ENCODE measurements at regions not wholly inside any gene's neighbourhood (a gene's known extent, or its start where the extent isn't known, plus 50 kb on each side); places are given as distances from the start of the nearest gene placed in this dataset.
A peak's percentile ranks its signal among the peaks of the same experiment; 100 is the strongest.

- peaks cover 22 to 24% of the 10 kb centered on the region in 2 experiments for H3K4me1 ChIP-seq (ENCODE audit: control insufficient read depth in 1 of 2, insufficient read depth in 1 of 2, low read depth in 1 of 2, low read length in 1 of 2)
- H3K9me3 ChIP-seq: peaks cover 4% of the 10 kb centered on the region
- H3K4me3 ChIP-seq (ENCODE audit: low read depth in 1 of 2, low read length in 1 of 2): no peak overlapping the region
- H3K36me3 ChIP-seq: no peaks in the 10 kb centered on the region
- no peaks in the 10 kb centered on the region for H3K27me3 ChIP-seq
- no peak overlapping the region for H3K27ac ChIP-seq
- TF ChIP-seq CTCF (IDR thresholded peaks at IDR 0.05): no peak
Measured at GRCh38 chr2:172193331-172194089, 90.8 kb upstream of the DLX2 start.

DNA sequence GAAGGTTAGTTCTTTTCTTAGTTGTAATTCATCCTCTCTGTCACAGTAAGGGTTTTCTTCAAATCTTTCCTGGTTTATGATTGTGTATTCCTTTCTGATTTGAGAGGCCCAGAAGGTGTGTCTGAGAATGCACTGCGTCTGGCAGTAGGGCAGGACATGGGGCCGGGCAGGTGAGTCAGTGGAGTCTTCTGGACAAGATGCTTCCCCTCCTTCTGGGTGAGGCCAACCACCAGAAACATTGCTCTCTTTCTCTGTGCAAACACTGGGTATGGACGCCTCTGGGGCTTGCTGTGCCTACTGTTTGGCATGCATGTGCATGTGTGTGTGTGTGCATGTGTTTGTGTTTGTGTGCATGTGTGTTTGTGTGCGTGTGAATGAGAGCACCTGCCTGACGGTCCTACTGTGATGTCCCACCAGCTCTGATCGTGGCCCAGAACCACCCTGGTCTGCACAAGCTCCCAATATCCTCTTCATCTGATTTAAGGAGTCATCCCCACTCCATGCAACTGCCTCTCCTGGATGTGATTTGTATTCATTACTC, 93.2 kb upstream of the DLX2 start:
- no peak for TF ChIP-seq CTCF (IDR thresholded peaks at IDR 0.05)
- peaks cover 4% of the 10 kb centered on the region for H3K9me3 ChIP-seq
- H3K36me3 ChIP-seq: no peaks in the 10 kb centered on the region
- H3K4me3 ChIP-seq (ENCODE audit: low read depth in 1 of 2, low read length in 1 of 2): no peak overlapping the region
- no peak overlapping the region for H3K27ac ChIP-seq
- H3K4me1 ChIP-seq (ENCODE audit: control insufficient read depth in 1 of 2, insufficient read depth in 1 of 2, low read depth in 1 of 2, low read length in 1 of 2): peaks cover 39 to 42% of the 10 kb centered on the region in 2 experiments
- no peaks in the 10 kb centered on the region for H3K27me3 ChIP-seq

DNA sequence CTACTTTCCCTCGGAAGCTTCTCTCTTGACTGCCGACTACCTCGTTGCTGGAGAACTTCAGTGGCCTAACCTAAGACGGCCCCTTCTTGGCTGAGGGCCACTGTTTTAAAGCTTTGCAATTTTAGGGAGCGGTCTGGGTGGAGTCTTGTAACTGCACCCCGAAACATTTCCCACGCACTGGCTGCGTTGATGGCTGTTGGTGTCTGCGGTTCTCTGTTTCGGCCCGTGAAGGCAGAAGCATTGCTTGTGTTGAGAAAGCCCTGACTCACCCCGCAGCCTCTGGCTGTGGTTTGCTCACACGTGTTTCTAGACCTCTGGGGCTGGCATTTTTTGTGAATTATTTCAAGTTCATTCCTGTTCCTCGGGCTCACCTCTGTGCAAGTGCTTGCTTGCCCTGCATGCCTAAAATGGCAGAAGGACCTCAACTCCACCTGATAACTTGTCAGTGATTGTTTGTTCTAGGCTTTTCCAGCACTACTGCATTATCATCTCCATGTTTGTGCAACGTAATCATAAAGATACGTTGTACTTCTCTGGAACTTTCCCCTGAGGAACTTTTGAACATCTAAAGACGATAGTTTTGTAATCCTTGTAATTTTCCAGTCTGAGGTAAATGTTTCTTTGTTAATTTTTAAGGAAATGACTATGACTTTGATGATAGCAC, 94.2 kb upstream of the DLX2 start:
- Histone ChIP-seq H3K9me3 (peaks cover 4% of the 10 kb centered on the region), H3K4me1 (ENCODE audit: control insufficient read depth in 1 of 2, insufficient read depth in 1 of 2, low read depth in 1 of 2, low read length in 1 of 2) (peaks cover 39 to 42% of the 10 kb centered on the region in 2 experiments), H3K36me3 (no peaks in the 10 kb centered on the region), H3K4me3 (ENCODE audit: low read depth in 1 of 2, low read length in 1 of 2) (peak overlapping the region in 1 of 2 experiments; percentile 10), H3K27me3 (no peaks in the 10 kb centered on the region), H3K27ac (peak overlapping the region; percentile 61)
- TF ChIP-seq CTCF (IDR thresholded peaks at IDR 0.05): no peak

DNA sequence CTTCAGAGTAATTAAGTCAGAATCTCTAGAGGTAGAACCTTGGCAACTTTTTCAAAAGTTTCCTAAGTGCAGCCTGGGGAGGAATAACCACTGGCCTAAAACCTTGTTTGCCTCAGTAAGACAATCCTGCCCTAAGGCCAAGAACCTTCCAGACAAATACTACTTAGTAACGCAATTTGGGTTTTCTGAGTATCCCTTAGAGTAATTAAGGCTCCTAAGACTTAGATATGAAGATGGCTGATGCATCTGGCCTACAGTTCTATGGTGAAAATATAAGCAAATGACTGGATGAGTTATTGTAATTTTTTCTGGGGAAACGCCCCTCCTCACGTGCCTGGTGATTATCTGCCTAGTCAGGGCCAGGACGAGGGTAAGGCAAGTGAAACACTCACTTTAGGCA, 95.7 kb upstream of the DLX2 start:
- no peak overlapping the region for H3K27ac ChIP-seq
- H3K4me1 ChIP-seq (ENCODE audit: control insufficient read depth in 1 of 2, insufficient read depth in 1 of 2, low read depth in 1 of 2, low read length in 1 of 2): peaks cover 39 to 42% of the 10 kb centered on the region in 2 experiments
- no peak overlapping the region for H3K4me3 ChIP-seq (ENCODE audit: low read depth in 1 of 2, low read length in 1 of 2)
- no peaks in the 10 kb centered on the region for H3K36me3 ChIP-seq
- H3K9me3 ChIP-seq: no peaks in the 10 kb centered on the region
- TF ChIP-seq CTCF (IDR thresholded peaks at IDR 0.05): no peak
- no peaks in the 10 kb centered on the region for H3K27me3 ChIP-seq

GRCh38 chr2:172198908-172199307, 96.2 kb upstream of the DLX2 start:
- Histone ChIP-seq H3K9me3 (no peaks in the 10 kb centered on the region), H3K27me3 (no peaks in the 10 kb centered on the region), H3K4me1 (ENCODE audit: control insufficient read depth in 1 of 2, insufficient read depth in 1 of 2, low read depth in 1 of 2, low read length in 1 of 2) (peaks cover 39 to 42% of the 10 kb centered on the region in 2 experiments), H3K27ac (peak overlapping the region; percentile 58), H3K4me3 (ENCODE audit: low read depth in 1 of 2, low read length in 1 of 2) (no peak overlapping the region), H3K36me3 (no peaks in the 10 kb centered on the region)
- TF ChIP-seq CTCF (IDR thresholded peaks at IDR 0.05): no peak

Data from neutrophil (primary cell).